ENCODE measurements at regions not wholly inside any gene's neighbourhood (a gene's known extent, or its start where the extent isn't known, plus 50 kb on each side); places are given as distances from the start of the nearest gene placed in this dataset.

DNA sequence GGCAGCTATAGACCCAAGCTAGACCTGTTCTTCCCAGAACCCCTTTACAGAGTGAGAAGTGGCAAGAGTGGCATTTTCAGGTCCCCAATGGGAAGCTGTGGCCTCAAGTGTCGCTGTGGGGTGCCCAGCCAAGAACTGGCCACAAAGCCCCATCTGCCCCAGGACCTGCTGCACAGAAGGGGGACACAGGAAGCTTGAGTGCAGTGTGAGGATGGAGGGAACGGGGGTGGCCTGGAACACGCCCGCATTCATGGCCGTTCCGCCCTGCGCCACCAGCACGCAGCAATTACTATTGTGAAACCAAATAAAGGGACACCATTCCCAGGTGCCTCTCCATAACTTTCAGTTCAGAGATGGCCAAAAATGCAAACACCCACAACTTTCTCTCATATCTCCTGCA, 237.6 kb upstream of the TCERG1L start:
- Mint-ChIP-seq H3K9me3 (no peaks in the 10 kb centered on the region), H3K27ac (no peak overlapping the region)

More for the DNA sequence above, 237.6 kb upstream of the TCERG1L start:
- H2BK15ac ChIP-seq (ENCODE audit: low read depth, low read length) = no peak overlapping the region
- no peak overlapping the region for H3K56ac ChIP-seq (ENCODE audit: insufficient read length, low read depth, low read length)
- H3K4me3 Mint-ChIP-seq = no peak overlapping the region
- no peaks in the 10 kb centered on the region; the same call in none of the 2 replicates for H3K27me3 Mint-ChIP-seq (ENCODE audit: low read depth)
- no peak overlapping the region for H3K18ac ChIP-seq (ENCODE audit: insufficient read length, low read depth, low read length)
- H3K14ac ChIP-seq (ENCODE audit: insufficient read depth, low read length) = no peak overlapping the region
- H3K23me2 ChIP-seq (ENCODE audit: insufficient read length, low read depth, low read length, poor library complexity, severe bottlenecking) = no peaks in the 10 kb centered on the region
- H3K36me3 Mint-ChIP-seq (ENCODE audit: insufficient read depth in 1 of 3, low read depth in 3 of 3) = no peaks in the 10 kb centered on the region
- H4K20me1 ChIP-seq (ENCODE audit: control insufficient read depth, insufficient read depth, insufficient read length) = no peaks in the 10 kb centered on the region
- H3K4ac ChIP-seq (ENCODE audit: low read depth, low read length) = no peak overlapping the region
- TF ChIP-seq CTCF (conservative IDR thresholded peaks at IDR 0.05) = no peak
- H3T11ph ChIP-seq (ENCODE audit: low read length) = no peak overlapping the region
- no peaks in the 10 kb centered on the region for H3K9me3 ChIP-seq (ENCODE audit: control insufficient read depth, low read depth, low read length)
- H4K5ac ChIP-seq (ENCODE audit: insufficient read length, low read depth, low read length) = no peak overlapping the region
- no peak overlapping the region for H3K23ac ChIP-seq (ENCODE audit: insufficient read length, low read depth, low read length)
- H2BK20ac ChIP-seq (ENCODE audit: low read depth, low read length, poor library complexity, severe bottlenecking) = no peak overlapping the region
- no peaks in the 10 kb centered on the region for H3K79me2 ChIP-seq (ENCODE audit: insufficient read depth, low read length)
- no peak overlapping the region for H3K27ac ChIP-seq (ENCODE audit: insufficient read length, low read depth, low read length)
- no peak overlapping the region for H2BK12ac ChIP-seq (ENCODE audit: insufficient read length, low read depth, low read length)
- DNase-seq = no peak
- H2AK5ac ChIP-seq (ENCODE audit: insufficient read length, low read length) = no peak overlapping the region
- H3K79me1 ChIP-seq (ENCODE audit: insufficient read depth, low read depth, low read length, poor library complexity, severe bottlenecking) = no peaks in the 10 kb centered on the region
- no peaks in the 10 kb centered on the region; the same call in 1 of the 2 replicates for H3K4me1 ChIP-seq (ENCODE audit: insufficient read depth, low read length)
- H4K91ac ChIP-seq (ENCODE audit: insufficient read length, low read depth, low read length) = no peak overlapping the region
- no peak overlapping the region for H2BK5ac ChIP-seq (ENCODE audit: insufficient read length, low read length)
- no CpG with 5 or more reads among the region's 8 CpGs for WGBS (ENCODE audit: extremely low coverage, insufficient read length, low lambda C conversion rate)
- no peaks in the 10 kb centered on the region for H3K27me3 ChIP-seq (ENCODE audit: insufficient read depth, low read length)
- no peak overlapping the region for H3K9ac ChIP-seq (ENCODE audit: extremely low read depth, insufficient read length, low read length)
- H2AFZ ChIP-seq (ENCODE audit: low read length) = no peak overlapping the region
- no peak overlapping the region for H3K4me2 ChIP-seq (ENCODE audit: insufficient read depth, insufficient read length, low read length)
- H4K8ac ChIP-seq (replicated peaks; ENCODE audit: insufficient read length, low read depth, low read length) = no peak overlapping the region
- H2BK120ac ChIP-seq (ENCODE audit: low read depth, low read length, poor library complexity, severe bottlenecking) = no peak overlapping the region
- H3K4me1 Mint-ChIP-seq = peaks cover 8 to 13% of the 10 kb centered on the region in 2 experiments
